Stimulated activated CD8-positive, alpha-beta memory T cell treated with anti-CD3 and anti-CD28 coated beads, Interleukin-7, amount 100 ng/mL, for 48 hours (primary cell): ENCODE measurements at regions not wholly inside any gene's neighbourhood (a gene's known extent, or its start where the extent isn't known, plus 50 kb on each side); places are given as distances from the start of the nearest gene placed in this dataset.
A peak's percentile ranks its signal among the peaks of the same experiment; 100 is the strongest.
"Not testable (repeated sequence)": the region's sequence is repeated elsewhere in the genome, so short reads cannot be mapped to it uniquely, and the experiment has no call there.

Experiments
- DNase-seq, 2 donors: peaks; one replicate each; pipeline ENCODE4 v3.0.0-alpha.2; 2020; ENCODE audit warnings: low read depth in 1 of 2; ENCODE audit errors: extremely low read depth in 1 of 2

- no peak for DNase-seq
Measured at GRCh38 chr16:13848795-13849194, 71.2 kb upstream of the ERCC4 start.

- DNase-seq = not testable (repeated sequence)
Measured at GRCh38 chr16:13850173-13850572, 69.8 kb upstream of the ERCC4 start.

- DNase-seq = no peak
Measured at GRCh38 chr16:13852827-13853226, 67.1 kb upstream of the ERCC4 start.

- DNase-seq = no peak
Measured at GRCh38 chr16:13856398-13856797, 63.6 kb upstream of the ERCC4 start.

GRCh38 chr16:13856811-13857511 lies 63.0 kb upstream of the ERCC4 start:
- DNase-seq = no peak

GRCh38 chr16:13858873-13859580 lies 60.9 kb upstream of the ERCC4 start:
- no peak for DNase-seq

- no peak for DNase-seq
Measured at GRCh38 chr16:13863075-13863765, 56.7 kb upstream of the ERCC4 start.

GRCh38 chr16:13864689-13865088 lies 55.3 kb upstream of the ERCC4 start:
- DNase-seq = no peak

GRCh38 chr16:13866073-13866472 lies 53.9 kb upstream of the ERCC4 start:
- peak; percentile 3 to 22 for DNase-seq
